HK-2 (cell line): ENCODE measurements at regions not wholly inside any gene's neighbourhood (a gene's known extent, or its start where the extent isn't known, plus 50 kb on each side); places are given as distances from the start of the nearest gene placed in this dataset.

ENCODE experiments used
- DNase-seq: peaks from one replicate; pipeline ENCODE4 v3.0.0-alpha.2; 2018; ENCODE audit not compliant: unreplicated experiment

DNA sequence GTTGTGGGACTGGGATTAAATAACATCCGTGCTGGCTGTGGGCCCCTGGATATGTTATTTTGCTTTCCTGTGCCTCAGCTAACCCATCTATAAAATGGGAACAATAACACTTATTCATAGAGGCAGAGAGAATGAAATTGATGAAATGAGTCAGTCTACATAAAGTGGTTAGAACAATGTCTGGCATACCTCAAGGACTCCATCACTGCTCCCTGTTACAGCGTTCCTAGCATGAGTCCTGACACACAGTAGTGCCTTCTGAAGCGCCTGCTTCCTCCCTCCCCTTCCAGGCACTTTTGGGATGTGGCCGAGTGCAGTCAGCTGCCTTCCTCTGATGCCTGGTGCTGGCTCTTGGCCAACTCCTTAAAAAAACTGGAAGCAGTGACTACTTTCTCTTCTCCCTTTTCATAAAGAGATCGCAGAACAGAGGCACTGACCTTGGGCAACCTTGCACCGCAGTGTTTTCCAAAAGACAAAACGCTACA, 108.4 kb upstream of the ZMIZ1 start:
- DNase-seq = no peak

DNA sequence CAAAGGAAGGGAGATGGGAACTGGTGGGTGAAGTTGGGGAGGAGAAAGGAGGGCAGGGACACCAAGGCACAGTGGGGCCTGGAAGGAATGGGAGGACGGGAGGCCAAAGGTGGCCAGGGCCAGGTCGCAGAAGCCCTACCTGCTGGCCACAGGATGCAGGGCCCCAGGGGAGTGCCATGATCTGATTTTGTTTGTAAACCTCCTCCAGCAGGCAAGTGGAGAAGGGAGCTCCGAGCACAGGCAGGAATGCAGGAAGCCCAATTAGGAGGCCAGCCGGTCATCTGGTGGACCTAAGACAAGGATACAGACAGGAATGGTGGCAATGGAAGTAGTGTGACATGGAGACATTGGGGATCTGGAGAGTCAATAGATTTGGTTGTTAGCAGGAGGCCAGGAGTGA, 107.0 kb upstream of the ZMIZ1 start:
- no peak for DNase-seq

DNA sequence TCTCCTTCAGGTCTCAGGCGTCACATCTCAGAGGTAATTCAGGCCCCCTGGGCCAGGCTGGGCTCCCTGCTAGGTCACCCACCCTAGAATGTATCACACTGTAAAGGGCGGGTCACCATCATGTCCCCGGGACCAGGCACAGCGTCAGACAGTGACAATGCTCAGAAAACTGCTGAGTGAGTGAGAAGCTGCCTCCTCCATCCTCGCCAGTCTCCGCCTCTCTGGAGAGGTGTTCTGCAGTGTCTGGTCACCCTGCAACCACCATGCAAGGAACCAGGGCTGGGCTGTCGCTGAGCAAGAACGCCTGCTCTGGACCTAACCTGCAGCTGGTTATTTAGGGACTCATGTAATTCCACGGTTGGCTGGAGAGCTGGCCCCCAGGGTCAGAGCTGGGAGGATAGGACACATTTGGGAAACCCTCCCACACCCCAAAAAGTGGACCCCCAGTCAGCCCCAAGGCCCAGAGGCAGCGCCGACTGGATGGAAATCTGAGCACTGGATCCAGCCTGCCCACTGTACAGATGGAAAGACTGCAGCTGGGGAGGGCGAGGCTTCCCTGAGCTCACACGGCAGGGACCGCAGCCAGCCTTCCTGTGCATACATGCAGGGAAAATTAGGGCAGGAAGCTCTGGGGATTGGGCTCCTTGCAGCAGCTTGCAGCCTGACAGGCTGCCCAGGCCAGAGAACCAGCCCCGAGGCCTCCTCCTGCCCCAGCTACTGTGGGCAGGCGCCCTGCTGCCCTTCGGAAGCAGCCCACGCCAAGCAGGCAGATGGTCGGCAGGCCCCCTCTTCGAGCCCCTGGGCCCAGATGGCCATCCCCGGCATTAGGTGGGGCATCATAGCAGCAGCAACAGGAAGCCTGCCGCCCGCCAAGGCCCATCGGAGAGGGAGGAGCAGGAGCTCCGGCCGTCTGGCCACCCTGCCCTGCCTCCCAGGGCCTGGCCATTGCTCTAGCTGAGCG, 105.4 kb upstream of the ZMIZ1 start:
- DNase-seq = no peak

DNA sequence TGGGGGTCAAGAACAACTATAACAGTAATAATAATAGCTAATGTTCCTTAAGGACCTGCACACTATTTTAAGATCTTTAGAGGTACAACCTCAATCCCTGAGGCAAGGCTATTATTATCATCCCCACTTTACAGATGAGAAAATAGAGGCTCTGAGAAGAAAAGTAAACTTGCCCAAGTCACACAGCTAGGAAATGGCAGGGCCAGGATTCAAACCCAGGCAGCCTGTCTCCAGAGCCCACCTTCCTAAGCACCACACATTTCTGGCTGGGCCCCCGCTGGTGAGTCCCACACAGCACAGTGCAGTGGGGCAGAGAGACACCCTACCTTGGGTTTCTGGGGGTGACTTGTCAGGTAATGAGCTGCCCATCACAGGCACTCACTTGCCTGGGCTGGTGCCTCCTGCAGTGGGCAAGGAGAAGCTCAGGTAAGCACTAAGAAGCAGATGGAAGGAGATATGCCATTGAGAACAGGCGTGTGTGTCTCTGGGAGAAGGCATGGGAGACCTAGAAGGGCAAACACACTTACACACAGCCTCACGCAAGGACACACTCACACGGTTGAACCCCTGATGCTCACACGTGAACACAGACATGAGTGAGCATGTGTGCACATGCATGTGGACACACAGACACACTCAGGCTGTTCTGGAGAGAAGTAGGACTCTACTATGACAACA, 104.4 kb upstream of the ZMIZ1 start:
- no peak for DNase-seq

DNA sequence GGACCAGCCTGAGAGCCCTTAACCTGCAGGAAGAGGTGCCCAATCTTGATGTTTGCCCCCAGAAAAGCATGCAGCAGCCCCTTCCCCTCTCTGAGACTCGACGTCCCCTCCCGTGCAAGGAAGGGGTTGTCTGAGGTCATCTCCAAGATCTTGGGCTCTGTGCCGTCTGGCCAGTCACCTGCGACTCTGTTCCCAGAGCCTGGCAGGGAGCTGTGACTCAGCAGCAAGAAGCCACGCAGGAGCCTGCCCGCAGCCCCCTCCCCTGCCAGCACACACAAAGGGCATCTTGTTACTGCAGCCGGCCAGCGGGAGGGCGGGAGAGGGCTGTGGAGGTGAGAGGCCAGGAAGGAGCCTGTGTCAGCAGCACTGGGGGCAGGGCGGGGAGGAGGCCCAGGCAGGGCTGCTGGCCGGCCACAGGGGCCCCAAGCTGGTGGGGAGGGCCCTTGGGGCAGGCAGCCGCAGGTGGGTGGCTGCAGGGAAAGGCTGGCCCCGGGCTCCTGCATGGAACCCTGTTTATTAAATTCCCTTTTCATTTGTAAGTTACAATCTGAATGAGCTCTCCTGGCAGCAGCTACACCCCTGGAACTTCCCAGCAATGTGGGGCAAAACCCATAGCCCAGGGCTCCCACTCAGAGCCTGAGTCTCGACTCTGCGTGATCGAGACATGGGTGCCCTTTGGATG, 103.7 kb upstream of the ZMIZ1 start:
- peak; percentile 91 for DNase-seq

DNA sequence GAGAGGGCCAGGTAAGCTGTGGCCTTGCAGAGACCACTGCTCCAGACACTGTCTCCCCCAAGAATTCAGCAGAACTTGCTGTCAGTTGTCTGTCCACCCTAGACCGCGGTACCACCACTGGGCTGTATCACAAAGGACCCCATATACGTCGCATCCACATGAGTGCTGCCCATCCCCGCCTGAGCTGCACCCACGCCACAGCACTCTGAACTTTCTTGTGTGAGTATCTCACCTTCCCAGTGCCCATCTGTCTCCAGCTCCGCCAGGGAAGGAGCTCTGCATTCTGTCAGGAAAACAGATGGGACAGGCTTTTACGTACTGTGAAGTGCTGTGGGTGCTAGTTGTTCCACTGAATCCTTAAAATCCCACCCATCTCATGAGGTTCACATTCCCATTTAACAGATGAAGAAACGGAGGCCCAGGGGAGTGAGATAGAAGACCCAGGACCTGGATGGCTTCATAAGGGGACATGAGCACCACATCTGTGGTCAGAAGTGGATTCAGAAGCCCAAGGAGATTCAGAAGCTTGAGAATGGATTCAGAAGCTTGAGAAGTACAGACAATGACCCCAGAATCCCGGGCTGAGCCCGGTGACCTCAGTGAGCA, 102.5 kb upstream of the ZMIZ1 start:
- no peak for DNase-seq

DNA sequence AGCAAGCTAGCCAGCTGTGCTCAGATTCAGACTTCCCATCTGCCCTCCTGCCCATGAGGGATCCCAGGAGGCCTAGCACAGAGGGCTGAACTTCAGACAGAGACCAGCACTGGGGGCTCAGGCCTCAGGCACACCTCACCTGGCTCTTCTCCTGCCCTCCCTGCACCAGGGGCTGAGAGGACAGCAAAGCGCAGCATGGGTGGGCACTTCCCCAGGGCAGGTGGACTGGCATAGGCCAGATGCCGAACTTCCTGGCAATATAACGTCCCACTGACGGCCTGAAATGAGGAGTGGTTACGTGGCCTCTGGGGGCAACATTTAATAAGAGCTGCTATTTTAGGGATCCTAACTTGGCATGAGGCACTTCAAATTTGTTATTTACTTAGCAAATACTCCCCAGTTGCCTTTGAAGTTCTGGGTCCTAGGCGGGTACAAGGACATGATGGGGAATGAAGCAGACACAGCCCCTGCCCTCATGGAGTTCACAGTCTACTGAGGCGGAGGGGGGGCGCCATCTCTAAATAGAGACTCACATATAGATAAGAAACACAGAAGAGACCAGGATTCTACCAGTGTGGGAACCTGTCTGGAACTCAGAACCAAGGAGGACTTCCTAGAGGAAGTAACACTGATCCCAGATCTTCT, 101.8 kb upstream of the ZMIZ1 start:
- DNase-seq = no peak

DNA sequence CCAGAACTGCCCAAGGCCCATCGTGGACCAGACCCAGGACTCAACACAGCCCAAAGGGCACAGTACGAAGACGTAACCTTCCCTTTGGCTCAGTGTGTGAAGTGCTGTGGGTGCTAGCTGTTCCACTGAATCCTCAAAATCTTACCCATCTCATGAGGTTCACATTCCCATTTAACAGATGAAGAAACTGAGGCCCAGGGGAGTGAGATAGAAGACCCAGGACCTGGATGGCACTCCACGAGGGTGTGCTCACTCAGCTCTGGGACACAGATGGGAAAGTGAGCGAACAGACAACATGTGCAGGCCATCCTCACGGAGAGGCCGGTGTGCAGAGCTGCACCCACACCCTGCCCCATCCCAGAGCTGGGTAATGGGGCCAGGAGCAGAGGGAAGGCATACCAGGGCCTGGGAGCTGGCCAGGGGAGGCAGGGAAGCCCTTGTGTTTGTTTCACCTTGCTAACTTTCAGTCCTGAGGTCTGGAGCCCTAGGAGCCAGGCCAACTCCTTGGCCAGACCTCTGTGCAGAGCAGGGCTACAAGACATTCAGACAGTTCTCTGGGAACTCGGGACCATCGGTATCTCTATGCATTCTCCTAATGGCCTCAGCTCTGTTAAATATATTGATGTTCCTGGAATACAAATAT, 100.3 kb upstream of the ZMIZ1 start:
- DNase-seq = no peak

DNA sequence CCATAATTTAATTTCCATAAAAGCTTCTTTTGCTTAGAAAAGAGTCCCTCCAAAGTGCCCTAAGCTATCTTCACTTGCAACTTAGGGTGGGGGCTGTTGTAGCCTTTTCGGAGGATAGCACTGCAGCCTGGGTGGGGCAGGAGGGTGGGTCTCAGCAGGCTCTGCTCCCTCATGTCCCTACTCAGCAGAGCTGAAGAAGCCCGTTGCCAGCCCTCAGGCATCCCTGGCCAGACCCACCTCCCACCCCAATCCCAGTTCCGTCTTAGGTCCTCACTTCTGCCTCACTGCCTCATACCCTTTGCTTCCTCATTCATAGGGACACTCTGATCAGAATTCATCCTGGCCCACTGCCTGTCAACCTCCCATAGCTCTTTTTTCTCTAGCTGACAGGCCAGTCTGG, 99.8 kb upstream of the ZMIZ1 start:
- no peak for DNase-seq

DNA sequence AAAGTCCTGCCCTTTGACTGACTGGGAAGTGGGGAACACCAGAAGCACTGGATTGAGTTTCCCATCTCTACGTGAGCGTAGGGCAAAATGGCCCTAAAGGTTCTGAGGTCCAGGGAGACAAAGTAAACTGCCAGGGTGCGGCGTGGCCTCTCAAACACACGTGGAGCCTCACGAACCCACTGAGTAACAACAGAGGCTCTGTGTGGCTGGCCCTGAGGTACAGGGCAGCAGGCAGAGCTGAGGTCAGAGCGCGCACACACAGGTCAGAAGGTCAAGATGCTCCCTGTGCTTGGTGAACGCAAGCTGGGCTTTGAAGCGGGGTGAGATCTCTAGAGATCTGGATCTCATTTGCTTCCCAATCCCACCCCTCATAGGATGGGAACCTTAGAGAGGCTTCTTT, 99.0 kb upstream of the ZMIZ1 start:
- no peak for DNase-seq

DNA sequence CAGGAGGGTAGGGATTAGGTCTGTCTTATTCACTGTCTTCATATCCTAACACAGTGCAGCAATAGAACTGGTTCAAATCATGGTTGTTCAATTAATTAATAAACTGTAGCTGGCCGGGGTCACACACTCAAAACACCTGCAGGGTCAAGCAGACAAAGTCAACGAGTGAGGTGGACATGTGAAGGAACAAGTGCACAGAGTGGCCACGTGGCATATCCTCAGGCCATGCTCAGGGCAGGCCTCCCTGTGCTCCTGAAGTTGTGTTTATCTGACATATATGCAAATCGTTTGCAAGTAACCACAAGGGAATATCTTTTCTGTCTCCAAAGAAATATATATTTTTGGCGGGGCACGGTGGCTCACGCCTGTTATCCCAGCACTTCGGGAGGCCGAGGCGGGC, 98.5 kb upstream of the ZMIZ1 start:
- no peak for DNase-seq

DNA sequence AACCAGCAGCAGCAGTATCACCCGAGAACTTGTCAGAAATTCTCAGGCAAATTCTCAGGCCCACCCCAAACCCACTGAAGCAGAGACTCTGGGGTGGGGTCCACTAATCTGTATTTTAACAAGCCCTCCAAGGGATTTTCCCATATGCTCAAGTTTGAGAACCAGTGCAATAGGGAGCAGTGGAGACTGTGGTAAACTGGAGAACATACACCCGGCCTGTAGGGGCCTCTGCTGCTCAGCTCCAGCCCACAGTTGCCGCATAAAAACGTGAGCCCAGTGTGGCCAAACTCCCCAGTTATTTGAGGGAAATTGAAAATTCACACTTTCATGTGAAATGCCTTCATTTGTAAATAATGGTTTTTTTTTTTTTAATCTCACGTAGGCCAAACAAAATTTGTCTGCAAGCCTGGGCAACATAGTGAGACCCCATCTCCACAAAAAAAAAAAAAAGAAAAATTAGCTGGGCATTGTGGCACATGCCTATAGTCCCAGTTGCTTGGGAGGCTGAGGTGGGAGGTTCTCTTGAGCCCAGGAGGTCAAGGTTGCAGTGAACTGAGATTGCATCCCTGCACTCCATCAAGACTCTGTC, 97.6 kb upstream of the ZMIZ1 start:
- no peak for DNase-seq

DNA sequence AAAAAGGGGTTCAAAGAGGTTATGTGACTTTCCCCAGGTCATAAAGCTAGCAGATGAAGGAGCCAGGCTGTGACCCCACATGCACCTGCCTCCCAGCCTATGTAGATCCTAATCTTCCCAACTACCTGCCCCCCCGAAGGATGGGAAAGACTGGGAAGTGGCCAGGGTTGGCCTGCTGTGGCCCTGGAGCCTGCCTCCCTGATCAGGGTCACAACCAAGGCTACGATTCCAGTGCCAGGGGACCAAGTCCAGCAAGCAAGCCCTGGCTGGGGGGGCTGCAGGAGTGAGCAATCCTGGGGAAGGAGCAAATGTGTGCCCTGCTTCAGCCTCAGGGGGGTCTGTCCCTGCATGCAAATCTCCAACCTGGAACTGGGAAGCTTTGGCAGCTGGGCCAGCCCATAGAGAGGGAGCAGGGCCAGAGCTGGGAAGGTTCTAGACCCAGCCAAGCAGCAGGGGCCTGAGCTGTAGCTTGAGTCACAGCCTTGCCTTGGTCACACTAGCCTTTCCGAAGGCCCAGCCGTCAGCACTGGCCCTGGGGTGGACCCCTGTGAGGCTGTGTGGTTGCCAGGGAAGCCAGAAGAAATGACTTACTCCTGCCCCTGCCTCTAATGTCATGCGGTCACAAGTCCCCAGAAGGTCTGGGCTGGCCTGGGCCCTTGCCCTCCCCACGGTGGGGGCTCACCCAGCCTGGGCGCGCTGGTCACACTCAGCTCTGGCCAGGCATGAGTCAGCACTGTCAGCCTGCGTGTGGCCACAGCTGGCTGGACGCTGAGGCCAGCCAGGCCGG, 96.4 kb upstream of the ZMIZ1 start:
- DNase-seq = peak; percentile 83

DNA sequence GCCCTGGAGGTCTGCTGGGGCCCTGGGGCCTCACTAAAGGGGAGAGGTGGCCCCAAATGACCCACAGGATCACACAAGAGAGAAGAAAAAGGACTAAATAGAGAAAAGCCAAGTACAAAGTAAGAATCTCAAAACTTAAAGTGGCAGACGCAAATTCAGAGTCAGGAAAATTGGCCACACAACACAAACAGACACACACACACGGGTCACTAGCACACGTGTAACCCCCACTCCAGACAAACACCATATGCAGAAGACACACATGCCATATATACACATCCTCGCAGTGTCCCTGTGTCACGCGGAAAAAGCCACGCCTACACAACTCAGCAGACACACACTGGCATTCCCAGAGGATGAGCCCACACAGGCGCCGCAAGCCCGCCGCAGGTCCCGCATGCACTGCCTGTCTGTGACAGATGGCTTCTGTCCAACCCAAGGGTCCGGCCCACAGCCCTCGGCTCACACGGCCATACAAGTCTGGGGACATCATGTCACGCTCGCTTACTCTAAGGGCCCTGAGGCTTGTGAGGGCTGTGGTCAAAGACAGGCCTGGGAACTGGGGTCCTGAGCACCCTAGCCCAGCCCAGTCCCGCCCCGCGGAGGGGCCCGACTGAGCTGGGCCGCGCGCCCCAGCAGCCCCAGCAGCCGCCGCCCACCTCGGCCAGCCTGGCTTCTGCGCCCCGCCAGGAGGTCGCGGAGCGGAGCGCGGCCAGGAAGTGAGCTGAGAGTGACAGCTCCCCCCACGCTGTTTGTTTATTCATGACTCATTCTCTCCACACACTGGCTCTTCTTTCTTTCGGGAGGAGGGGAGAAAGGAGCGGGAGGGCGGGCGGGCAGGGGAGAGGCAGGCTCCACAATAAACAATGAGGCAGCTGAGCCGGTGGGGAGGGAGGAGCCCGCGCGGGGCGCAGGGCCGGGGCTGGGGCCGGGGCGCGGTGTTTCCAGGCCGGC, 95.5 kb upstream of the ZMIZ1 start:
- DNase-seq = peak; percentile 87

DNA sequence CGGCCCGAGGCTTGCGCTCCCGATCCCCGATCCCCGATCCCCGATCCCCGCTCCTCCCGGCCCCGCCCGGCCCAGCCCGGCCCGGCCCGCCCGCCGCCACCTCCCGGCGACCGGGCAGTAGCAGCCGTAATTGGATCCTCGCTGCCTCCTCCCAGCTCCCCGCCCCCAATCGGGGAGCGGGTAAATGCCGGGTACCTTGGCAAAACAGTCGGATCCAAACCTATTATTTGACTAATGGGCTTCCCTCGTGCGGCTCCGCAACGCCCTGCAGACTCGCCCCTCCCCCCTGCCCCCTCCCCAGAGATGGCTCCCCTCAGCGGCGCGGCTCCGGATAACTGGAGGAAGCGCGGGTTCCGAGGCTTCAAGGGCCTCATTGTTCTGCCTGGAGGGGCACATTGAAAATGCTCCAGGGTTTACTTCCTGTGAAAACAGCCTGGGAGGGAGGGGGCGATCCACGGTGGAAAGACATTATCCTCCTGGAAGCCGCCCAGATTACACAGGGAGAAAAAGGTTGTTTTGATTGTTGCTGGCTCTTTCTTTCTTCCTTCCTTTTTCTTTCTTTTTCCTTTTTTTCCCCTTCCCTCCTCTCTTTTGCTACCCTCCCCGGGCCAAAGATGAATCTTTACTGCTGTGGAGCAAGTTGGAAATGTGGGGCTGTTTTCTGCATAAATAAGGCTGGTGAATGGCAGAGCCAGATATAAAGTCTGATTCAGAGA, 94.7 kb upstream of the ZMIZ1 start:
- DNase-seq = no peak

DNA sequence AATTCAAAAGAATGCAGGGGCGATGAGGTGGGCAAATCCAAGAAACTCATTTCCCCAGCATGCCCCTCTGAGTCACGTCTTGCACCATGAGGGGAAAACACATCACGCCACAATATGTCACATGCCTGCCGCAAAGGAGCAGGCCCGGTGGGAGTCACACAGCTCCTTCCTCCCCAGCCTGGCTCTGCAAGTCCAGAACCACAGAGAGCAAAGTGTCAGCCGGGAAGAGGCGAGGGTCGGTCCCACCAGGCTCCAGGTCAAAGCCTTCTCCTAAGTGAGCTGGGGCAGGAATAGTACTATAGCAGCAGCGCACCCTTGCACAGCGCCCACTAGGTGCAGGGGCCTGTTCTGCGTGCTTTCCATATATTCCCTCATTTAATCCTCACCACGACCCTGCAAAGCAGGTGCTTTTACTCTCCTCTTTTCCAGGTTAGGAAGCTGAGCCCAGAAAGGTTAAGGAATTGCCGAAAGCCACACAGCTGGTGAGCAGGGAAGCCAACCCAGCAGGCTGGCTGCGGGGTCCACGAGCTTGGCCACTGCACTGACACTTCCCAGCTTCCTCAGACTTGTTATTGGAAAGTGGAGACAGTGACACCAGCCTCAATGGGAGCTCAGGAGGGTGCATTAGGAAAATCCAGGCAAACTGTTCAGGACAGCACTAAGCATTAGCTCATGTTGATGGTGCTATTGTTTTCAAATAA, 94.0 kb upstream of the ZMIZ1 start:
- DNase-seq = peak; percentile 82

DNA sequence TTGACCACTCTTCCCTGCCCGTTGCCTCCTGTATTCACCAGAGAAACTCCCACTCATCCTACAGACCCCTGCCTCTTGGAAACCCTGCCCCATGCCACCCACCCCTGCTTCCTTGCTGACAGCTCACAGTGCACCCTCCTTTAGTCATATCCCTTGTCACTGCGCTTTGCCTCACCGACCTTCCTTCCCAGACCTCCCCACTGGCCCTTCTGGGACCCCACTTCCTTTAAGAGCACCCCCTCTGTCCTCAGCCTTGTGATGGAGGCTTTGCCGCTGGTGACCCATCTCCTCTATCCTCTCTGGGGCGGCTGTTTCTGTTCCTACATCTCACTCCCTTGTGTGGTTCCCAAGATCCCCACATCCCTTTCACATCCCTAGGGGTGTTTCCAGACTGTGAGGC, 92.8 kb upstream of the ZMIZ1 start:
- no peak for DNase-seq
